NCI-H2171 treated with DMSO at 0.1 percent for 48 hours (cell line): ENCODE measurements at regions not wholly inside any gene's neighbourhood (a gene's known extent, or its start where the extent isn't known, plus 50 kb on each side); places are given as distances from the start of the nearest gene placed in this dataset.
A peak's percentile ranks its signal among the peaks of the same experiment; 100 is the strongest.

ENCODE experiments used
- DNase-seq: peaks from one replicate; lab custom pipeline; 2025; lab: John Stamatoyannopoulos, UW

GRCh38 chr9:89863837-89864236 lies 259.0 kb downstream of the GADD45G start:
- DNase-seq: peak; percentile 17

GRCh38 chr9:89864257-89864656 lies 259.4 kb downstream of the GADD45G start:
- DNase-seq: peak; percentile 54

- DNase-seq: peak; percentile 18
Observed at GRCh38 chr9:89864731-89865130, 259.9 kb downstream of the GADD45G start.

GRCh38 chr9:89865357-89865756 lies 260.5 kb downstream of the GADD45G start:
- no peak for DNase-seq

GRCh38 chr9:89865981-89866380 lies 261.2 kb downstream of the GADD45G start:
- DNase-seq: no peak

- no peak for DNase-seq
Observed at GRCh38 chr9:89866701-89867100, 261.9 kb downstream of the GADD45G start.

GRCh38 chr9:89868100-89868499 lies 263.3 kb downstream of the GADD45G start:
- no peak for DNase-seq

- DNase-seq: no peak
Observed at GRCh38 chr9:89869793-89870580, 265.2 kb downstream of the GADD45G start.

GRCh38 chr9:89871871-89872331 lies 267.1 kb downstream of the GADD45G start:
- DNase-seq: no peak

- DNase-seq: no peak
Observed at GRCh38 chr9:89872426-89872912, 267.7 kb downstream of the GADD45G start.

GRCh38 chr9:89872913-89873707 lies 268.3 kb downstream of the GADD45G start:
- DNase-seq: no peak

GRCh38 chr9:89873801-89874200 lies 269.0 kb downstream of the GADD45G start:
- no peak for DNase-seq

- peak; percentile 57 for DNase-seq
Observed at GRCh38 chr9:89874351-89875321, 269.8 kb downstream of the GADD45G start.

GRCh38 chr9:89877051-89878002 lies 272.5 kb downstream of the GADD45G start:
- DNase-seq: no peak

- no peak for DNase-seq
Observed at GRCh38 chr9:89878003-89878411, 273.2 kb downstream of the GADD45G start.

- peak; percentile 93 for DNase-seq
Observed at GRCh38 chr9:89878687-89879086, 273.9 kb downstream of the GADD45G start.

GRCh38 chr9:89879276-89879675 lies 274.5 kb downstream of the GADD45G start:
- no peak for DNase-seq

- no peak for DNase-seq
Observed at GRCh38 chr9:89879701-89880100, 274.9 kb downstream of the GADD45G start.

GRCh38 chr9:89880161-89880560 lies 275.3 kb downstream of the GADD45G start:
- no peak for DNase-seq

- no peak for DNase-seq
Observed at GRCh38 chr9:89880721-89881120, 275.9 kb downstream of the GADD45G start.

- DNase-seq: no peak
Observed at GRCh38 chr9:89881431-89881830, 276.6 kb downstream of the GADD45G start.
